M059J (cell line): ENCODE measurements at regions not wholly inside any gene's neighbourhood (a gene's known extent, or its start where the extent isn't known, plus 50 kb on each side); places are given as distances from the start of the nearest gene placed in this dataset.

Source experiments
- DNase-seq: peaks from one replicate; pipeline ENCODE4 v3.0.0-alpha.2; 2012; ENCODE audit warnings: low read depth

- DNase-seq: no peak
Observed at GRCh38 chrX:39170464-39170863, 369.2 kb downstream of the MID1IP1 start.

DNA sequence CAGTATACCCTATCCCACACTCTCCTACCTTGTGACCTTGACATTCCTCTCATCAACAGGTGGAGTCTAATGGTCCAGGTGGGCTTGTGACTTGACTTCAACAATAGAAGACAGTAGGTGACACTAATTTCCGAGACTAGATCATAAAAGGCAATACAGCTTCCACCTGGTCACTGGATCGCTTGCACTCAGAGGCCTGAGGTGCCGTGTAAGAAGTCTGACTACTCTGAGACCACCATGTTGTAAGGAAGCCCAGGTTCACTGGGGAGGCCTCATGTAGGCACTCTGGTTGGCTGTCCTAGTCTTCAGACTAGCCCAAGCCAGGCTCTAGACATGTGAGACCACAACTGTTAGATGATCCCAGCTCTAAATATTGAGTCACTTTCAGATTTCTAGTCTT is 370.4 kb downstream of the MID1IP1 start:
- no peak for DNase-seq

DNA sequence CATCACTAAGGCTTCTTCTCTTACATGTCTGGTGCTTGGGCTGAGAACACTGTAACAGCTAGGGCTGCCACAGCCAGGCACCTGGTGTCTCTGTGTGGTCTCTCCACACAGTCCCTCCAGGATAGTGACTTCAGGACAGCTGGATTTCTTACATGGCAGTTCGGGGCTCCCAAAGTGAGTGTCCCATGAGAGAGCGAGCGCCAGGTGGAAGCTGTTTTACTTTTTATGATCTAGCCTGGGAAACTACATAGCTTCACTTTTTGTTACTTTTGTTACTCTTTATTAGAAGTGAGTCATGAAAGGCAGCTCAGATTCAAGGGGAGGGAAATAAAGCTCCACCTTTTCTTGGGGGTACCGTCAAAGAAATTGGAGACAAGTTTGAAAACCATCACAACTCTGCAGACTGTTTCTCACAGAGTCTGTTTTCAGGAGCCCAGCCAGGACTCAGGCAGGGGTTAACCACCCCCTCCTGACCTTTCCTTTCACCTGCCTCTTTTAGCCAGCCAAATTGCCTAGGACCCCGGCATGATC is 373.0 kb downstream of the MID1IP1 start:
- no peak for DNase-seq

DNA sequence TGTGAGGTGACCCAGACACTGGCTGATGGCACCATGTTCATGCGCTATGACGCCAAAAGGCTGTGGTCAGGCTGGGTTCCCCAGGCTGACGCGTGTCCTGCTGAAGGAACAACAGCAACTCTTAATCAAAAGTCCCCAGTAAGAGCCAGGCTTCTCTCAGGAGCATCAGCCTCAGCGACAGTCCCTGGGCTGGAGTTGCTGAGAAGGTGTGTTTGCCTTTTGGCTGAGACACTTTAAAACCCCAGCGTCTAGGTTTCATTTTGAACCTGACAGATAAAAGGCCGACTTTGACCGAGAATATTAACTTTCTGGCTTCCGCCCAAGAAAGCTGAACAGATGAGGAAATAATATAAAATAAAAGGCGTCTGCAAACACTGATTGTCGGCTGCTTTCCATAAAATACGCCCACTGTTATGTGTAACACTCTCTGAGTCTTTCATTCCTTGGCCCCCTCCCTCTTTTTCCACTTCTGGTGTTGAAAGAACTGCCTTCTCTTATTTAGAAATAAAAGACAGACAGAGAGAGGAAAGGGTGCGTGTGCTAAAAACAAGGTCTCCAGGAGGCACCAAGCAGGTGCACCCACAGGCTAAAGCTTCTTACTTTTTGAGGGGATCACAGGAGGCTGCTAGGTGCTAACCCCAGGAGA is 373.6 kb downstream of the MID1IP1 start:
- no peak for DNase-seq

GRCh38 chrX:39175418-39176057 is 374.3 kb downstream of the MID1IP1 start:
- no peak for DNase-seq

- no peak for DNase-seq
Observed at GRCh38 chrX:39176105-39176504, 374.8 kb downstream of the MID1IP1 start.

DNA sequence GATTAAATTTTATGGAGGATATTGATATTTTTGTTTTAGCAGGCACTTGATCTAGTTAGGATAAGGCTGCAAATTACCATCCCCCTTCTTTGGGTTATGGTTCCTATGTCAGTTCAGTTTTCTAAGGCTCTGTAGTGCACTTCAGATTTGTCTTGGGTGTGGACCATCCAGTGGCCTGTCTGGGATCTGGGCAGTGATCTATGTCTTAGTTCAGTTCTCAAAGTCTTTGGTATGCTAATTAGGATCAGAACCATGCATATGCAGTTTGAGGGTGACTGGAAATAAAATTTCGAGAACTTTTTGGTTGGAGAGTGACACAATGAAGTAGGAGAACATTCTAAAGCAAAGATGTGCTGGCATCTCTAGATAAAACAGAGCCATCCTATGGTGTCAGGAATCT is 388.2 kb downstream of the MID1IP1 start:
- DNase-seq: no peak

- no peak for DNase-seq
Observed at GRCh38 chrX:39194673-39195072, 393.4 kb downstream of the MID1IP1 start.

GRCh38 chrX:39195156-39195555 is 393.9 kb downstream of the MID1IP1 start:
- DNase-seq: no peak

GRCh38 chrX:39196192-39197102 is 395.2 kb downstream of the MID1IP1 start:
- peak; percentile 92 for DNase-seq

DNA sequence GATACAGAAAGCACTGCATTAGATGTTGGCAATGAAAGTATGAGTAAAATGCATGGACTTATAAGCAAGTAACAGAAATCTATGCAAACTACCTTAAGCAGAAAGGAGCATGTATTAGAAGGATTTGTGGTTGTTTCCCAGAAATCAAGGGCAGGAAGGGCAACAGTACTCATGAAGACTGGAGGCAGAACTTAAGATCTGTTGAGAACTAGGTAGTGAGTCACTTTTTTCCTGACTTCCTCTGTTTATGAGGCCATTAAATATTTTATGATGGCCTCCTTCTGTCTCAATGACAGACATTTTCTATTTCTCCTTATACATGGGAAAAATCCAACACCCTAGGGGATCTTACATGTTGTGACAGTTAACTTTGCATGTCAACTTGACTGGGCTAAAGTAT is 398.2 kb downstream of the MID1IP1 start:
- DNase-seq: peak; percentile 71

DNA sequence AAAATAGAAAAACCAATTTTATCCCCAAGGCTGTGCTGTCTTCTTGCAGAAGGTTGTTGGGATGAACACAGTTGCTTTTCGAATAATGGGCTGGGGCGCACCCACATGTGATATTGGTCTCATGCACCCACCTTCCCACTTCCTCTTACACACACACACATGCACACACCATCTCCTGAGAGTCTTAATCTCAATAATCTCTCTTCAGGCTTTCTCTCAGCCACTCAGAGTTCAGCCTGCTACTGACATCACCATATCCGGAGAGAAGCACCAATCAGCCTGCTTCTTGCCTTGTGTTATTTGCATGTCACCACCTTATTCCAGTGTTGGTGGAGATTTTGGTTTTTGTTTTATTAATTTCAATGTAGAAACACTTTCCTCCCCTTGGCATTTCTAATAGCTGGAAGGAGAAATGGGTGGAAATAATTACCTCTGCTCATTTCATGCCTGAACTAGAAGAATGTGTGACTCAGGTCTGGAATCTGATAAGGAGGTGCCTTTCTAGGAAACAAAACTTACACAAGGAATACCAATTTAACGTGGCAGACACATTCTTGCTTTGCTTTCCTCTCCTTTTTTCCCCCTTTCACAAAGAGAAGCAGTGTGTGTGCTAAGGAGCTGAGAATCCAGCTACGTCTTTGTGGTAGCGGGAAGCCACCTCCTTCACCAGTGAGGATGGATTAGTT is 400.2 kb downstream of the MID1IP1 start:
- peak; percentile 67 for DNase-seq

- DNase-seq: no peak
Observed at GRCh38 chrX:39202641-39203040, 401.4 kb downstream of the MID1IP1 start.

DNA sequence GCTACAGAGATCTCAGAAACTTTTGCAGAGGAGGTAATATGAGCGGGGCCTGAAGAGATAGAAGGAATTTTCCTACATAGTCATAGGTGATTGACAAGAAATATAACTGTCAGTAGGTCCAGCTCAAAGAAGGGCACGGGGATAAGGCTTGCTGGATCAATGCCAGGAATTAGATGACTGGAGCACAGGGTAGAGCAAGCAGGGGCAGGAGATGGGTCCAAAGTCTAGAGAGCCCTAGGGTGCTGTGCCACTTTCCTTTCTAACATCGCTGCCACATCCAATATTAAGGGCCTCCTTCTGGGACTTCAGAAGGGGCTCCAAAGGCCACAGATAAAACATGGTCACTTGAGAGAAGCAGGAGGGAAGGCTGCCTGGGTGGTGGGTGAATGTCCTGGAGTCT is 402.2 kb downstream of the MID1IP1 start:
- no peak for DNase-seq

DNA sequence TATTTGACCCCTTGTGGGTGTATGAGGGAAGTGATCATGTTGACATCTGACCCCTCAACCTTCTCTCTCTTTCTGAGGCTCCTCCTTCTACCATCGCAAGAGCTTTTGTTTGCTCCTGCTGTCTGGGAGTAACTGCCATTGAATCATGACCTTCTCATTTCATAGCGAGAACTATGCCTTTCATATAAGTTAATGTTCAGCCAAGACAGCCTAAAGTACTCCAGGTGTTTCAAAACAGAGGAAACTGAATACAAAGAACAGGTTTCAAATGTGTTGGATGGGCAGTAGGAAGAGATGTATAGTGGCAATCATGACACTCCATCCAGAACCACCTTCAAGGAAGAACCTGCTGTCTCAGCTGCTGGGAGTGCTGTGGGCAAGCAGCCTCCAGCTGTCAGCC is 403.1 kb downstream of the MID1IP1 start:
- no peak for DNase-seq

- peak; percentile 16 for DNase-seq
Observed at GRCh38 chrX:39204945-39205344, 403.7 kb downstream of the MID1IP1 start.

- peak; percentile 31 for DNase-seq
Observed at GRCh38 chrX:39205467-39205866, 404.2 kb downstream of the MID1IP1 start.

- no peak for DNase-seq
Observed at GRCh38 chrX:39206399-39207145, 405.3 kb downstream of the MID1IP1 start.

DNA sequence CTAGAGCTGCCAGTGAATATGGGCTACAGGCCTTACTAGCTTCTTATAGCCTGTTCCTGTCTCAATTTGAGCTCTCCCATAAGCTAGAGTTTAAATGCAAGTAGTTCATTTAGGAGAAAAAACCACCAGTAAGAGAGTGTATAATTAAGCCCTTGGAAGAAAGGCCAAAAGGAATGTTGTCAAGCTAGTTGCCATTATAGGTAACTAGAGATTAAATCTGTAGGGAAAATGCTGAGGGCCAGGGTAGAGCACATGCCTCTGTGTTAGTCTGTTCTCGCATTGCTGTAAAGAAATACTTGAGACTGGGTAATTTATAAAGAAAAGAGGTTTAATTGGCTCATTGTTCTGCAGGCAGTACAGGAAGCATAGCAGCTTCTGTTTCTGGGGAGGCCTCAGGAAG is 410.2 kb downstream of the MID1IP1 start:
- DNase-seq: no peak

- peak; percentile 45 for DNase-seq
Observed at GRCh38 chrX:39212456-39212855, 411.2 kb downstream of the MID1IP1 start.
